Mesothelial cell of epicardium (in vitro differentiated cells): ENCODE measurements at regions not wholly inside any gene's neighbourhood (a gene's known extent, or its start where the extent isn't known, plus 50 kb on each side); places are given as distances from the start of the nearest gene placed in this dataset.

Source experiments
- DNase-seq, 2 experiments: peaks; one replicate each; pipeline ENCODE4 v3.0.0; 2021; ENCODE audit warnings: low spot score in 2 of 2; ENCODE audit not compliant: unreplicated experiment in 2 of 2
- H3K27ac Mint-ChIP-seq: 2 replicates; pipeline ENCODE4 v1.8.0; 2021; ENCODE audit warnings: mixed read lengths
- H3K27me3 Mint-ChIP-seq: 2 replicates; pipeline ENCODE4 v1.8.0; 2021; ENCODE audit warnings: low read depth, mixed read lengths
- H3K36me3 Mint-ChIP-seq: 2 replicates; pipeline ENCODE4 v1.8.0; 2021; ENCODE audit warnings: mixed read lengths
- H3K4me1 Mint-ChIP-seq: 2 replicates; pipeline ENCODE4 v1.8.0; 2021; ENCODE audit warnings: mixed read lengths
- H3K4me3 Mint-ChIP-seq: 2 replicates; pipeline ENCODE4 v1.8.0; 2021; ENCODE audit warnings: mild to moderate bottlenecking, moderate library complexity, mixed read lengths
- H3K9me3 Mint-ChIP-seq: 2 replicates; pipeline ENCODE4 v1.8.0; 2021; ENCODE audit warnings: mixed read lengths
- TF ChIP-seq, protein P1 (sequence below): fragments of 200-600 bp; sonication (generic); IDR thresholded peaks from one replicate; pipeline ENCODE4 v1.5.0; 2021; ENCODE audit warnings: antibody characterized with exemption; ENCODE audit not compliant: unreplicated experiment

DNA sequence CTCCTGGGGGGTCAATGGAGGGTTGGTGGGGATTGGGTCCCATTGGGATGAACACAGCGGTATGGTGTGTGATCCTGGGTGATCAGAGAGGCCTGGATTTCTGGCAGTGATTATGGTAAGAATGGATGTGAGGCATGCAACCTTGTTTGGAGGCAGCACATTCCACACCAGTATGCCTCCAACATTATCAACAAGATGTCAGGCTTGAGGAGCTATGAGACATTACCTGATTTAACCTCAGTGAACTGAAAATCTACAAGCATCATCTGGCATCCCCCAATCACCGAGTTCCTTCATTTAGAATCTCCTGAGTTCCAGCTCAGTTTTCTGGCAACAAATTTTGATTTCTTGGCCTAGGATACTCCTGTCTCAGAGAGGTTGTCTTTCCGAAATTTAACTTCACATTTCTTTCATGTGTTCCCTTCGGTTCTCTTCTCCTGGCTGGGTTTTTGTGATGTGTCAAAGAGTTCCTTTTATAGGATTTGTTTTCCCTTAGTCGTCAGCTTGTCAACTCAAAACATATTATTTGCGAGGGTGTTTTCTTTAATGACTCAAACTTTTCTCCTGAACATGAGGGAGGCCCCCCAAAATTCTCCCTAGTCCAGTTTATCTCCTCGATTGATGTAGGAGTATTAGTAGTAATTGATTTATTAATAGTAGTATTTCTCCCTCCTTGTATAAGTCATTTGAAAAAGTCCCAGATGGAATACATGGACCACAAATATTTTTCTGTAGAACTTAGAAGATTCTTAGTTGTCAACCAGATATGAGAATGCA is 56.0 kb upstream of the FLT1 start:
- Mint-ChIP-seq H3K36me3 (no peaks in the 10 kb centered on the region), H3K4me3 (no peak overlapping the region), H3K27ac (no peak overlapping the region), H3K9me3 (no peaks in the 10 kb centered on the region), H3K4me1 (peaks cover 10% of the 10 kb centered on the region), H3K27me3 (peaks cover 9% of the 10 kb centered on the region)
- TF ChIP-seq, protein P1, sequence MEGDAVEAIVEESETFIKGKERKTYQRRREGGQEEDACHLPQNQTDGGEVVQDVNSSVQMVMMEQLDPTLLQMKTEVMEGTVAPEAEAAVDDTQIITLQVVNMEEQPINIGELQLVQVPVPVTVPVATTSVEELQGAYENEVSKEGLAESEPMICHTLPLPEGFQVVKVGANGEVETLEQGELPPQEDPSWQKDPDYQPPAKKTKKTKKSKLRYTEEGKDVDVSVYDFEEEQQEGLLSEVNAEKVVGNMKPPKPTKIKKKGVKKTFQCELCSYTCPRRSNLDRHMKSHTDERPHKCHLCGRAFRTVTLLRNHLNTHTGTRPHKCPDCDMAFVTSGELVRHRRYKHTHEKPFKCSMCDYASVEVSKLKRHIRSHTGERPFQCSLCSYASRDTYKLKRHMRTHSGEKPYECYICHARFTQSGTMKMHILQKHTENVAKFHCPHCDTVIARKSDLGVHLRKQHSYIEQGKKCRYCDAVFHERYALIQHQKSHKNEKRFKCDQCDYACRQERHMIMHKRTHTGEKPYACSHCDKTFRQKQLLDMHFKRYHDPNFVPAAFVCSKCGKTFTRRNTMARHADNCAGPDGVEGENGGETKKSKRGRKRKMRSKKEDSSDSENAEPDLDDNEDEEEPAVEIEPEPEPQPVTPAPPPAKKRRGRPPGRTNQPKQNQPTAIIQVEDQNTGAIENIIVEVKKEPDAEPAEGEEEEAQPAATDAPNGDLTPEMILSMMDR, result no peak
- DNase-seq, result no peak

- Mint-ChIP-seq H3K4me1 (peaks cover 7% of the 10 kb centered on the region), H3K27ac (no peak overlapping the region), H3K4me3 (no peak overlapping the region), H3K36me3 (no peaks in the 10 kb centered on the region), H3K27me3 (peaks cover 9% of the 10 kb centered on the region), H3K9me3 (no peaks in the 10 kb centered on the region)
- DNase-seq, result no peak
- TF ChIP-seq, protein P1, result no peak
These were observed 55.2 kb upstream of the FLT1 start for GRCh38 chr13:28550091-28550490.

DNA sequence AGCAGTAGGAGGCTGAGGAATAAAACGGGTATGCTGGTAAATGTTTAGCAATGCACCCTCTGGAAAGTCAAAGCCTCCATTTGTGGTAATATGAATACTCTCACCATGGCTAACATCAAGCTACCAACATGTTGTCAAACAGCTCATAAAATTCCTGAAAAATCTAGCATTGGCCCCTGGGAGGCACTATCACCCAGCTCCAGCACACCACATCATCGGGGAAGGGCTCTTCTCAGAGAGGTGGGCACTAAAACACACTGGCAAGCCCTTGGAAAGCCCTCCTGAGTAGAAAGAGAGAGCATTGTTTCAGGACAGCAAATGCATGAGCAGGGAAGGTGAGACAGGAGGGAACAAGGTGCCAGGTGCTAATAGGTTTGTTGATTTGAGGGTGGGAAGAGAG is 53.9 kb upstream of the FLT1 start:
- H3K27ac Mint-ChIP-seq, result no peak overlapping the region

DNA sequence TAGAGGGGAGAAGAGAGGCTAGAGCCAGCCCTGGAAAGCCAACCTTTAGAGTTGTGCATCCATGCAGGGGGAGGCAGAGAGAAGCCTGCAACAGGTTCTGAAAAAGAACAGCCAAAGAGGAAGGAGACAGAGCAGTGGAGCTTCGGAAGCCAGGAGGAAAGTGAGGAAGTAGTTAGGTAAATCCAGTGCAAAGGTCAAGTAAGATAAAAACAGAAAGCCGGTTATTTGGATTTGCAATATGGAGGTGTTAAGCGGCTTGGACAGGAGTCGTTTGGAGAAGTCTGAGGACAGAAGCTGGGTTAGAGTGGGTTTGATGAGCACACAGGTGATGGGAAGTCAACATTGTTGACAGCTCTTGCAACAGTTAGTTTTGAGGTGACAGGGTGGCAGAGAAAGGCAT is 53.5 kb upstream of the FLT1 start:
- peaks cover 9% of the 10 kb centered on the region for H3K27me3 Mint-ChIP-seq
- peaks cover 14% of the 10 kb centered on the region for H3K9me3 Mint-ChIP-seq
- DNase-seq, result no peak
- peaks cover 2% of the 10 kb centered on the region for H3K36me3 Mint-ChIP-seq
- H3K4me3 Mint-ChIP-seq, result no peak overlapping the region
- no peak overlapping the region for H3K27ac Mint-ChIP-seq
- TF ChIP-seq, protein P1, result no peak
- H3K4me1 Mint-ChIP-seq, result peaks cover 4% of the 10 kb centered on the region

More for the DNA sequence above, 53.9 kb upstream of the FLT1 start:
- Mint-ChIP-seq H3K4me1 (peaks cover 4% of the 10 kb centered on the region), H3K4me3 (no peak overlapping the region), H3K27me3 (peaks cover 9% of the 10 kb centered on the region), H3K9me3 (peaks cover 10% of the 10 kb centered on the region), H3K36me3 (peaks cover 2% of the 10 kb centered on the region)
- TF ChIP-seq, protein P1, result no peak
- DNase-seq, result no peak

- Mint-ChIP-seq H3K27ac (no peak overlapping the region), H3K36me3 (peaks cover 2% of the 10 kb centered on the region)
- TF ChIP-seq, protein P1, result no peak
These were observed 50.8 kb upstream of the FLT1 start for GRCh38 chr13:28545583-28546333.

More at GRCh38 chr13:28545583-28546333, 50.8 kb upstream of the FLT1 start:
- Mint-ChIP-seq H3K4me3 (no peak overlapping the region), H3K27me3 (peaks cover 11% of the 10 kb centered on the region), H3K9me3 (peaks cover 17% of the 10 kb centered on the region), H3K4me1 (peaks cover 2% of the 10 kb centered on the region)
- no peak for DNase-seq
